ENCODE measurements at regions not wholly inside any gene's neighbourhood (a gene's known extent, or its start where the extent isn't known, plus 50 kb on each side); places are given as distances from the start of the nearest gene placed in this dataset.
"Not testable (repeated sequence)": the region's sequence is repeated elsewhere in the genome, so short reads cannot be mapped to it uniquely, and the experiment has no call there.

- no peak for DNase-seq
Measured at GRCh38 chr21:15119486-15119885, 54.7 kb upstream of the NRIP1 start.

GRCh38 chr21:15121097-15121654 lies 56.4 kb upstream of the NRIP1 start:
- no peak for DNase-seq

GRCh38 chr21:15121655-15122120 lies 56.9 kb upstream of the NRIP1 start:
- DNase-seq = no peak

GRCh38 chr21:15122241-15122640 lies 57.4 kb upstream of the NRIP1 start:
- no peak for DNase-seq

- no peak for DNase-seq
Measured at GRCh38 chr21:15124731-15125130, 59.9 kb upstream of the NRIP1 start.

- DNase-seq = no peak
Measured at GRCh38 chr21:15126948-15127347, 62.1 kb upstream of the NRIP1 start.

GRCh38 chr21:15127437-15127836 lies 62.6 kb upstream of the NRIP1 start:
- no peak for DNase-seq

- DNase-seq = no peak
Measured at GRCh38 chr21:15128267-15128666, 63.5 kb upstream of the NRIP1 start.

- not testable (repeated sequence) for DNase-seq
Measured at GRCh38 chr21:15128714-15129113, 63.9 kb upstream of the NRIP1 start.

- DNase-seq = no peak
Measured at GRCh38 chr21:15130326-15130725, 65.5 kb upstream of the NRIP1 start.

GRCh38 chr21:15130751-15131150 lies 66.0 kb upstream of the NRIP1 start:
- no peak for DNase-seq

GRCh38 chr21:15132781-15133180 lies 68.0 kb upstream of the NRIP1 start:
- DNase-seq = no peak

GRCh38 chr21:15134701-15135470 lies 70.1 kb upstream of the NRIP1 start:
- no peak for DNase-seq

- no peak for DNase-seq
Measured at GRCh38 chr21:15135867-15136629, 71.2 kb upstream of the NRIP1 start.

- no peak for DNase-seq
Measured at GRCh38 chr21:15138490-15138889, 73.7 kb upstream of the NRIP1 start.

GRCh38 chr21:15139898-15140297 lies 75.1 kb upstream of the NRIP1 start:
- DNase-seq = no peak

GRCh38 chr21:15140321-15141019 lies 75.7 kb upstream of the NRIP1 start:
- no peak for DNase-seq

GRCh38 chr21:15141261-15141970 lies 76.6 kb upstream of the NRIP1 start:
- DNase-seq = no peak

- no peak for DNase-seq
Measured at GRCh38 chr21:15144026-15144425, 79.2 kb upstream of the NRIP1 start.

- no peak for DNase-seq
Measured at GRCh38 chr21:15148437-15148836, 83.6 kb upstream of the NRIP1 start.

- no peak for DNase-seq
Measured at GRCh38 chr21:15149600-15150224, 84.9 kb upstream of the NRIP1 start.

Measured in NCI-H1436 (cell line).